MM.1S (cell line): ENCODE measurements at regions not wholly inside any gene's neighbourhood (a gene's known extent, or its start where the extent isn't known, plus 50 kb on each side); places are given as distances from the start of the nearest gene placed in this dataset.

ENCODE experiments used
- CTCF ChIP-seq: fragments of 300-600 bp; sonication (generic); IDR thresholded peaks from 2 replicates; pipeline ENCODE4 v1.5.1; 2016; ENCODE audit warnings: antibody characterized with exemption, low read length, mixed read lengths
- EZH2 ChIP-seq: fragments of 300-600 bp; sonication (generic); optimal IDR thresholded peaks from 2 replicates; pipeline ENCODE3; 2017; ENCODE audit warnings: low read depth, mild to moderate bottlenecking, antibody characterized with exemption, low read length, mixed read lengths

- TF ChIP-seq EZH2 (no peak), CTCF (no peak)
Observed at GRCh38 chr14:34081576-34082136, 130.8 kb upstream of the EGLN3 start.
